Nephron (organoid): ENCODE measurements at regions not wholly inside any gene's neighbourhood (a gene's known extent, or its start where the extent isn't known, plus 50 kb on each side); places are given as distances from the start of the nearest gene placed in this dataset.

ENCODE experiments used
- H3K27ac Mint-ChIP-seq, 3 experiments: 2 replicates each; pipeline ENCODE4 v1.8.0; 2020; ENCODE audit warnings: mixed read lengths in 3 of 3, mild to moderate bottlenecking in 2 of 3, moderate library complexity in 1 of 3
- H3K27me3 Mint-ChIP-seq: 2 replicates; pipeline ENCODE4 v1.8.0; 2021; ENCODE audit warnings: low read depth, mild to moderate bottlenecking, moderate library complexity, mixed read lengths
- H3K36me3 Mint-ChIP-seq: 2 replicates; pipeline ENCODE4 v1.8.0; 2020; ENCODE audit warnings: low read depth, mixed read lengths
- H3K4me1 Mint-ChIP-seq: 2 replicates; pipeline ENCODE4 v1.8.0; 2020; ENCODE audit warnings: mixed read lengths
- H3K4me3 Mint-ChIP-seq, 3 experiments: 2 replicates each; pipeline ENCODE4 v1.8.0; 2020; ENCODE audit warnings: mild to moderate bottlenecking in 3 of 3, mixed read lengths in 3 of 3, moderate library complexity in 2 of 3
- H3K9me3 Mint-ChIP-seq: 2 replicates; pipeline ENCODE4 v1.8.0; 2020; ENCODE audit warnings: mixed read lengths
- TF ChIP-seq, protein P1 (sequence below), 3 experiments: fragments of 200-600 bp; sonication (generic); IDR thresholded peaks; one replicate each; pipeline ENCODE4 v1.5.0; 2021; ENCODE audit warnings: antibody characterized with exemption in 3 of 3; ENCODE audit not compliant: unreplicated experiment in 3 of 3

DNA sequence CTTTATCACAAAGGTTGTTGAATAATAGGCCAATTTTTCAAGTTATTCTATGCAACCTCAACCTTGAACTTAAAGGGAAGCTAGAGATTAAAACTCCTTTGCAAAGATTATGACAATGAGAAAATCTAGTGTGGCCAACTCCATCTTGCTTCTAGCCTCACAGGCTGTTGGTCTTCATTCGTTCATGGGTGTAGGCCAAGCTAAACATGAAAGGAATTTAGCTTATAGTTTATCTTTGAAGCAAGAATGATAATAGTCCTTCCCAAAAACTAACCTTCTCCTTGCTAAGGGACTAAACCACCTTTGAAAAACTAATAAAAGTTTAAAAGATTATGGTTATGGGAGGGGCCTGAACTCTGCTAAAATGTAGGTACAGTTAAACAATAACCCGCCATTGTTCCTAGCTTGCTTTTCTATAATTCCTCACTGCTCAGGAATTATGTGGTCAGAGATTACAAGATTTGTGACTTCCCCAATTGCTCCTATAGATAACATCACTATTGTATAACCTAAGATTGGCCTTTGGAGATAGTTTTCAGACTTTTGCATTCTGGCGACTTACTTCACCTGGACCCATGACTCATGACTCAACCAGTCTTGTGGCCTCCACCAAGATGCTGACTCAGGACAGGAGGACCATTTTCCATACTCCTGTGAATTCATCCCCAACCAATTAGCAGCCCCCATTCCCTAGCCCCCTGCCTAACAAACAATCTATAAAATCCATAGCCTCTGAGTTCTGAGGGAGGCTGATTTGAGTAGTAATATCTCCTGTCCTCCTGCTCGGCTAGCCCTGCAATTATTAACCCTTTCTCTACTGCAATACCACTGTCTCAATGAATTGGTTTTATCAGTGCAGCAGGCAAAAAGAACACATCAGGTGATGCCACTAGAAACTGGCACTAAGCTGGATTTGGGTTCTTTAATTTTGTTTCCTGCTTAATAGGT is 154.5 kb downstream of the CD83 start:
- TF ChIP-seq, protein P1, sequence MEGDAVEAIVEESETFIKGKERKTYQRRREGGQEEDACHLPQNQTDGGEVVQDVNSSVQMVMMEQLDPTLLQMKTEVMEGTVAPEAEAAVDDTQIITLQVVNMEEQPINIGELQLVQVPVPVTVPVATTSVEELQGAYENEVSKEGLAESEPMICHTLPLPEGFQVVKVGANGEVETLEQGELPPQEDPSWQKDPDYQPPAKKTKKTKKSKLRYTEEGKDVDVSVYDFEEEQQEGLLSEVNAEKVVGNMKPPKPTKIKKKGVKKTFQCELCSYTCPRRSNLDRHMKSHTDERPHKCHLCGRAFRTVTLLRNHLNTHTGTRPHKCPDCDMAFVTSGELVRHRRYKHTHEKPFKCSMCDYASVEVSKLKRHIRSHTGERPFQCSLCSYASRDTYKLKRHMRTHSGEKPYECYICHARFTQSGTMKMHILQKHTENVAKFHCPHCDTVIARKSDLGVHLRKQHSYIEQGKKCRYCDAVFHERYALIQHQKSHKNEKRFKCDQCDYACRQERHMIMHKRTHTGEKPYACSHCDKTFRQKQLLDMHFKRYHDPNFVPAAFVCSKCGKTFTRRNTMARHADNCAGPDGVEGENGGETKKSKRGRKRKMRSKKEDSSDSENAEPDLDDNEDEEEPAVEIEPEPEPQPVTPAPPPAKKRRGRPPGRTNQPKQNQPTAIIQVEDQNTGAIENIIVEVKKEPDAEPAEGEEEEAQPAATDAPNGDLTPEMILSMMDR (IDR thresholded peaks at IDR 0.05; ENCODE audit: unreplicated experiment in 3 of 3): no peak

DNA sequence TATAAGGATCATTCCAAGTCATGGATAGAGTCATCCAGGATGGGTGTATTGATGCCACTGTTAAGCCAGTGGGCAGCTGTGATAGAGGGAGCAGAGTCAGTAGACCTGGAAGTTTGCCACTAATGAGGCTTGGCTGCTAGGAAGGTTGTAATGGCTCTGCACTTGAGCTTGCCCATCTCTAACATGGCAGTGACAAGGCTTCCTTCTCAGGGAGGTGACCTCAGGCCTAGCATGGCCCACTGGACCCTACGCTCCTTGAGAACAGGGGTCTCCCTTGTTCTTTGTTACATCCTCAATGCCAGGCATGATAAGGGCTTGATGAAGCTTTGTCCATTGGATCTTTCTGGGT is 155.1 kb downstream of the CD83 start:
- H3K4me1 Mint-ChIP-seq: peaks cover 41% of the 10 kb centered on the region
- no peak overlapping the region for H3K4me3 Mint-ChIP-seq
- H3K27me3 Mint-ChIP-seq: peaks cover 18% of the 10 kb centered on the region
- TF ChIP-seq, protein P1 (IDR thresholded peaks at IDR 0.05; ENCODE audit: unreplicated experiment in 3 of 3): no peak
- no peak overlapping the region for H3K27ac Mint-ChIP-seq
- no peaks in the 10 kb centered on the region for H3K36me3 Mint-ChIP-seq
- H3K9me3 Mint-ChIP-seq: peaks cover 7% of the 10 kb centered on the region

More for the DNA sequence above, 154.5 kb downstream of the CD83 start:
- H3K27me3 Mint-ChIP-seq: peaks cover 18% of the 10 kb centered on the region
- peaks cover 7% of the 10 kb centered on the region for H3K9me3 Mint-ChIP-seq
- no peak overlapping the region for H3K27ac Mint-ChIP-seq
- no peak overlapping the region for H3K4me3 Mint-ChIP-seq
- H3K4me1 Mint-ChIP-seq: peaks cover 35% of the 10 kb centered on the region
- no peaks in the 10 kb centered on the region for H3K36me3 Mint-ChIP-seq

DNA sequence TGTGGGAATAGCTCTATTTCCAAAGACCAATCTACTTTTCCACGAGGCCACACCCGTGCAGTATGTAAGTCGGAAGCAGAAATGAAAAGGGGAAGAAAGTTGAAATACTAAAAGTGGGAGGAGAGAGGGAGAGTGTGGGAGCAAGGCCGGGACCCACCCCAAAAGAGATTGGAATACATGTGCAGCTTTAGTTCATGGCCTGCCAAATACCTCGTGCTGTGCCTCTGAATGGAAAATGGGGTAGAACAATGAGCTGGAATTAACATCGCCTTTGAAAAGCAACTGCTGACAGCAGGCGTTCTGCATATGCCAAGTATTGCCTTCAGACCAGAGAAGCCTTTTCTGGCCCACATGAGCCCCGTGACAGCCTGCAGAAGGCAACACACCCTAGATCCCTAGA is 155.6 kb downstream of the CD83 start:
- Mint-ChIP-seq H3K4me3 (no peak overlapping the region), H3K27ac (no peak overlapping the region), H3K27me3 (peaks cover 18% of the 10 kb centered on the region), H3K9me3 (peaks cover 7% of the 10 kb centered on the region), H3K36me3 (no peaks in the 10 kb centered on the region), H3K4me1 (peaks cover 43% of the 10 kb centered on the region)
- TF ChIP-seq, protein P1 (IDR thresholded peaks at IDR 0.05; ENCODE audit: unreplicated experiment in 3 of 3): no peak

DNA sequence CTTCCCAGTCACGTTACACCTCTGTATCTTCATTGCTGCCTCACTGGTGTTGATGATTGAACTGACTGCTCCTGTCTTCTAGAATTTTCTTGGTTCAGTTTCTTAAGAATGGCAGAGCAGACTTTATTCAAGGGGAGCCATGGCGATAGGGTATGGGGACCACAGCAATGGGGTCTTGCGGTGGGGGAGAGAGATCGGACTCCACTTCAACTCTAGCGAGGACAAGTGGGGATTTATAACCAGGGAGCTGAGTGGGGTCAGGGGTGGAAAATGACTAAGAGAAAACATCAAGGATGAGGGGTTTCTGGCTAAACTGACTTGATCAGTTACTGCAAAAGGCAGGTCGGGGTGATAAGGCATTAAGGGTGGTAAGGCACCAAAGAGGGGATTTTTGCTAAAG is 156.4 kb downstream of the CD83 start:
- Mint-ChIP-seq H3K27ac (no peak overlapping the region), H3K36me3 (no peaks in the 10 kb centered on the region)

DNA sequence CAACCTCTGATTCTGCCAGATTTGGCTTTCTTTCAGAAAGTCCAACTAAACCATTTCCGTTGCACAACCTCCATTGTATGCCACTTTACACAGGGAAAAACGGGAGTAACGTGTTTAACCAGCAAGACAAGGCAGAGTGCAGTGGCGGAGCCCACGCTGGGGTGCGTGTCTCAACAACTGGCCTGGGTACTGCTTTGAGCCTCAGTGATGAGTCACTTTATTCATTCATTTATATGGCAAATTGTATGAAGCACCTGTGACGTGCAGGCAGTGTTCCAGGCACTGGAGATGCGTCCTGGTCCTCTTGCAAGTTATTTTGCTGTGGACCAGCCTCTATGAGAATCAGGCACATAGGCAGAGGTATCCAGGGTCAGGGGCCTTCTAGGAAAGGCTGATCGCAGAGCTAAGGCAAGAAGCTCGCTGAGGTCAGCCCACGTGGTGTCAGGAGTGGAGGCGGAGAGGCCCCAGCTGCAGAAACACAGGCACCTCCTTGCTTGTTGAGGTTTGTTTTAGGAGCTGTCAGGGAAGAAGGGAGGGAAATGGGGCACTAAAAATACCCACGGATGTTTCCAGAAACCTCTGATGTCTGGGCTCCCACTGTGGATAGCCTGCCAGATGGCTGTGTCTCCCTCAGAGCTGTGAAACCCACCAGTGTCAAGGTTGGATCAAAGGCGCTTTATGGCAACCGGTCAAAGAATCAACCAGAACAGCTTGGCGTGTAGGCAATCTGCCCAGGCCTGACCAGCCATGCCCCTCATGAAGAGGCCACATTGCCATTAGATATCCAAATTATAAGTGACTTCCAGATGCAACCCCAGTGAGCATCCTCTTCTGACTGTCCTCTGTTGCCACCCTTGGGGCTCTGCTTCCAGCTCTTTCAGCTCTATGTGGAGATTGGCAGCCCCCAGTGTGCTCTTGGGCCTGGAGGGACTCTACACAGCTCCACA is 157.2 kb downstream of the CD83 start:
- Mint-ChIP-seq H3K27me3 (peaks cover 18% of the 10 kb centered on the region), H3K36me3 (no peaks in the 10 kb centered on the region), H3K4me1 (peaks cover 43% of the 10 kb centered on the region), H3K9me3 (peaks cover 7% of the 10 kb centered on the region), H3K4me3 (no peak overlapping the region), H3K27ac (peak overlapping the region in 2 of 3 experiments; percentile 0 to 67)
- TF ChIP-seq, protein P1 (IDR thresholded peaks at IDR 0.05; ENCODE audit: unreplicated experiment in 3 of 3): no peak

More for the DNA sequence above, 156.4 kb downstream of the CD83 start:
- Mint-ChIP-seq H3K27me3 (peaks cover 18% of the 10 kb centered on the region), H3K4me1 (peaks cover 43% of the 10 kb centered on the region), H3K9me3 (peaks cover 7% of the 10 kb centered on the region), H3K4me3 (no peak overlapping the region)
- TF ChIP-seq, protein P1 (IDR thresholded peaks at IDR 0.05; ENCODE audit: unreplicated experiment in 3 of 3): no peak
